Loucy (cell line): ENCODE measurements at regions not wholly inside any gene's neighbourhood (a gene's known extent, or its start where the extent isn't known, plus 50 kb on each side); places are given as distances from the start of the nearest gene placed in this dataset.

Source experiments
- CTCF ChIP-seq: fragments of 200-600 bp; sonication (generic); conservative IDR thresholded peaks from 2 replicates; pipeline ENCODE4 v1.5.1; 2014; ENCODE audit warnings: mild to moderate bottlenecking, antibody characterized with exemption, low read length
- EZH2phosphoT487 ChIP-seq: fragments of 200-600 bp; IDR thresholded peaks from 2 replicates; pipeline ENCODE4 v1.6.1; 2018; ENCODE audit warnings: antibody characterized with exemption, mild to moderate bottlenecking, moderate library complexity, borderline replicate concordance

DNA sequence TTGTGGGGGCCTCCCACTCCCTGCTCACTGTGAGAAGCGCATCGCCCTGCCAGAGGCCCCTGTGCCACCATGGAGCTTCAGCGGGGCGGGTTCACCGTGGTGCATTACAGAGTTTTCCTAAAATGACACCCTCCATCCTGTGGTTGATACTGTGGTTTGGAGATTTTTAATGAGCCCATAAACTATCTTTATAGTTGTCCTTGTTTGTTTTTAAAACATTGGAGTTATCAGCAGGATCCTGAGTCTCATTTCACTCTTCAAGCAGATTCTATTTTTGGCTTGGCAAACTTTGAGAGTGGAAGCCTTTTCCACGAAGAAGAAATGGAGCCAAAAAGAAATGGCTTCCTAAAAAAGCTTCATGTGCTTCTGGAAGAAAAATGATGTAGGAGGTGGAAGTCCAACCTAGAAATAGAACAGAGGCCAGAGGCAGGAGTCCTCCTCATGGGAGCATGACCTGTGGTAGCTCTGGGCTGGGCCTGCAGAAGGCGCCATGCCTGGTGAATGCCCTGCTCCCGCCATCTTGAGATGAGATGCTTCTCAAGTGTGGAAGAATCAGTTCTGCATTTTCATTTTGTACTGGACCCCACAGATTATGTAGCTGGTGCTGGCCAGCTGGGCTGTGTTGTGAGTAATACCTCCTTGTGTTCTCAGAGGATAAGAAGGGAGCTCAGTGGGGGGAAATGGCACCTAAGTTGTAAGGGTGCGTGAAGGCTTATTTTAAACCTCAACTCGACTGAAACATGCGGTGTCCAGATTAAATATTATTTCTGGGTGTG is 79.0 kb upstream of the RAI14 start:
- no peak for TF ChIP-seq CTCF
- TF ChIP-seq EZH2phosphoT487: no peak
